SK-N-MC (cell line): ENCODE measurements at regions not wholly inside any gene's neighbourhood (a gene's known extent, or its start where the extent isn't known, plus 50 kb on each side); places are given as distances from the start of the nearest gene placed in this dataset.

Experiments used
- FOXP2 ChIP-seq: optimal IDR thresholded peaks from 2 replicates; pipeline ENCODE3; 2011; ENCODE audit warnings: mild to moderate bottlenecking, moderate library complexity; ENCODE audit not compliant: insufficient read depth; ENCODE audit errors: extremely low read length, control extremely low read depth
- POLR2AphosphoS5 ChIP-seq: IDR thresholded peaks from 2 replicates; pipeline ENCODE4 v1.6.1; 2012; ENCODE audit warnings: mild to moderate bottlenecking, low read depth, low read length, borderline replicate concordance

GRCh38 chr2:2880938-2881337 is 496.7 kb downstream of the EIPR1 start:
- TF ChIP-seq FOXP2 (no peak), POLR2AphosphoS5 (no peak)
